NCI-H1930 (cell line): ENCODE measurements at regions not wholly inside any gene's neighbourhood (a gene's known extent, or its start where the extent isn't known, plus 50 kb on each side); places are given as distances from the start of the nearest gene placed in this dataset.

ENCODE experiments used
- DNase-seq, 2 experiments: peaks; one replicate each; lab custom pipeline; 2025; lab: John Stamatoyannopoulos, UW

GRCh38 chr14:87109271-87109670 lies 883.7 kb downstream of the GALC start:
- no peak for DNase-seq

GRCh38 chr14:87108726-87109125 lies 884.3 kb downstream of the GALC start:
- DNase-seq, result no peak

- no peak for DNase-seq
Observed at GRCh38 chr14:87102811-87103378, 890.1 kb downstream of the GALC start.

GRCh38 chr14:87097015-87097414 lies 896.0 kb downstream of the GALC start:
- no peak for DNase-seq

DNA sequence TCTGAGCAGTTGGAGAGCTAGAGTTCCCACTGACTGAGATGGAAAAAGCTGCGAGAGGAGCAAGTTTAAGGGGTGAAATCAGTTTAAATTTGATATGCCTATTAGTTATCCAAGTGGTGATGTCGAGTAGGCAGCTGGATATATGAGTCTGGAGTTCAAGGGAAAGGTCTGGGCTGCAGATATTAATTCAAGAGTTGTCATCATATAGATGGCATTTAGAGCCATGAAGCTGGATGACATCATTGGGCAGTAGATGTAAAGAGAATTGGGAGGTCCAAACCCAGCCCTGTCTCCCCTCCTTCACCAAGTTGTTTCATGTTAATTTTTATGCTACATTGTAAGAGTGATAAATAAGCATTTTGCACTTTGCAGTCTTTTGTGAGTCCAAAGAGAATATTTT lies 898.1 kb downstream of the GALC start:
- no peak for DNase-seq

GRCh38 chr14:87088588-87088987 lies 904.4 kb downstream of the GALC start:
- DNase-seq, result no peak

DNA sequence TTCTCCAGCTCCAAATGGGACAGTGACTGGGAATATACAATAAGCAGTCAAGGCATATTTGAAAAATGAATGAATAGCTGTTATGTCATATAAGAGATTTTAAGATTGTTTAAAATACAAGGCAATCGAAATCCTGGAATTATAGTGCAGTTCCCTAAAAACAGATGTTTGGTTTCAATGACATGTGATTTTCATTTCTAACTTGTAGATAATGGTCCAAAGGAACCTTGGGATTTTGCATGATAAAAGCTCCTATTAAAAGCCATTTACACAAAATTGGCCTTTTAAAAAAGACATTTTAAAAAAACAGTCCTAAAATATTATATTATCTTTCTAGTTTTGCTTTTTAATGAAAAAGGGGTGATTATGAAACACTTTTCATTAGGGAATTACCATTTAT lies 905.1 kb downstream of the GALC start:
- DNase-seq, result no peak

DNA sequence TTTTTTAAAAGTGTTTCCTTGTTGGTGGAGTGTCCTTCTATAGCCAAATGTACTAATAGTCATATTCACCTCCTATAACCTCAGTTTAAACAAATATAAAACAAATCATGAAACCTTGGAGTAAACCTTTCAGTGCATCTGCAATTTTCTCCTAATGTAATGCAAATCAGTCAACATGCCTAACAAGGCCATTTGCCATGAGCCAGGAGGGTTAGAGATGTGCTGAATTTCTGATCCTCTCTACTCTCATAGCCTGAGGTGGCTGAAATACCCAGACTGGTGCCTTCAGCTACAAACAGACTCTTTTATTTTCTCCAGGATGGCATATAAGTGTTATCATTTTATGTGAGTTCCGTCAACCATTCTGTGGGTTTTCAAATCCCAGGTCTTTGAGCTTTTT lies 908.1 kb downstream of the GALC start:
- no peak for DNase-seq

DNA sequence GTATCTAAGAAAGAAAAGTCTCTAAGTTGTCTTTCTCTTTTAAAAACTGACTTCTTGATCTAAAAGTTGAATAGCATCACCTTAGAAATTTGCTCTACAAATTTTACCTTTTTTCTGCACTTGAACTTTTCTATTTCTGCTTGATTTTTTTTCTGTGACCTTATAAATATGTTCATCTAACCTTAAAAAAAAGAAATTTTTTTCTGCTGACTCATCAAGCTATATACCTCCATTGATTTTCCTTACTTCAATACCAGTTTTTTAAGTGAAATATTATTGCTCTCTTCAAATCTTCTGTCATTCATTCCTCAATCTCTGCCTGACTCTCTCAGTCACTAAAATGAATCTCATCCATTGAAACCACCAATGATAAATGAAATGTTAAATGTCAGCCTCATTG lies 910.1 kb downstream of the GALC start:
- no peak for DNase-seq

DNA sequence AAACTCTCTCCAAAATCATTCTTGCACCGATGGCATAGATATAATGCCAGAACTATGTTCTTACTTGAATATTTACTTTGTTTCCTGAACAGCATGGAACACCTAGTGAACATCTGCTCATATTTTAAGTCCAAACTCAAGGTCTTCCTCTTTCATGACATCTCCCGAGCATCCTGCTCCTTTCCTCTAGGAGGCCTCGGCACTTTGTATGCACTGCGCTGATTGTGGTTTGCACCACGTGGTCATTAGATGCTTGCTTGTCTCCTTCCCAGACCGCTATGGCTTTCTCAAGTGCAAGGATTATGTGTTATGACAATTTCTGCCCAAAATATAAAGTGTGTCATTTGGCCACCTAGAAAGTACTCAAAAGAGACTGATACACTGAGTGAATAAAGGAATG lies 912.0 kb downstream of the GALC start:
- DNase-seq, result no peak

DNA sequence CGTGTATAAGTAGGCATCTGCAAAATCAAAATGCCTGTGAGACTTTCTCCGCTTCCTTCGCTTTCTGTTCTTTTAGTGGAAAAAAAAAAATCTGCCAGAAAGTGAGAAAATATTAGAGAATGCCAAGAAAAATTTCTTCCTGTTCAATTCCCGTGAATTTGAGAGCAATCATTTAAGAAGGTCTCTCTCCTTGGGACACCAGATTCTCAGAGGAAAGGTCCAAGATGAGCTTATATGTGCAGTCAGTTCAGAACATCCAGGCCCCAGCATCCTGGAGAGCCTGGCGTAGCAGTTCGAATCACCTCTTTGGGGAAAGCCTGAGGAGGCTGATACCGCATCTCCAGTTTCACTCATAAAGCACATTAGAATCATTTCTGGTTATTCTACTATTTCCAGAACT lies 912.8 kb downstream of the GALC start:
- DNase-seq, result no peak

DNA sequence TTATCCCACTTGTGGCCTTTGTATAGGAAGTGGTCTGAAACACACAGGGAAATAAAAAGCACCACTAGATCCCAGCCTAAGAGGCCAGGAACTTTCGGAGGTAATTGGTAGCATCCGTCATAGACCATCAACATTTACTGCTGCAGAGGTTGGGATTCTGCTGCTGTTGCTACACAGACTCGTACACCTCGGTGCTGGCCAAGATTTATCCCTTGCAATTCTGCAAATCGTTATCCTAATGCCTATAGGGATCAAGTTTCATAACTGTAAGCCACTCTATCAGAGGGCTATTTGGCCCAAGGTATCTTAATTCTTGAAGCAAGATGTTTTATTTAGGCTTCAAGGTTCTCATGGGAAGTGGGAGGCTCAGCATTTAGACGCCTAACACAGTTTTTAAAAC lies 913.6 kb downstream of the GALC start:
- DNase-seq, result no peak

- DNase-seq, result no peak
Observed at GRCh38 chr14:87076922-87077321, 916.1 kb downstream of the GALC start.

- no peak for DNase-seq
Observed at GRCh38 chr14:87076146-87076545, 916.8 kb downstream of the GALC start.

GRCh38 chr14:87073880-87074570 lies 919.0 kb downstream of the GALC start:
- DNase-seq, result no peak

DNA sequence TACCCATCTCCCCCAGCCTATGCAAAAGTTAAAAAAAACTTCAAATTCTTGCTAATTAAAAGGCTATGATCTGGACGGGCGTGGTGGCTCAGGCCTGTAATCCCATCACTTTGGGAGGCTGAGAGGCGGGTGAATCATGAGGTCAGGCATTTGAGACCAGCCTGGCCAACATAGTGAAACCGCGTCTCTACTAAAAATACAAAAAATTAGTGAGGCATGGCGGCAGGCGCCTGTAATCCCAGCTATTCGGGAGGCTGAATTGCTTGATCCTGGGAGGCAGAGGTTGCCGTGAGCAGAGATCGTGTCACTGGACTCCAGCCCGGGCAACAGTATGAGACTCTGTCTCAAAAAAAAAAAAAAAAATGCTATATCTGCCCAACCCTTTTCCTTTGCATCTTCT lies 925.4 kb downstream of the GALC start:
- no peak for DNase-seq

DNA sequence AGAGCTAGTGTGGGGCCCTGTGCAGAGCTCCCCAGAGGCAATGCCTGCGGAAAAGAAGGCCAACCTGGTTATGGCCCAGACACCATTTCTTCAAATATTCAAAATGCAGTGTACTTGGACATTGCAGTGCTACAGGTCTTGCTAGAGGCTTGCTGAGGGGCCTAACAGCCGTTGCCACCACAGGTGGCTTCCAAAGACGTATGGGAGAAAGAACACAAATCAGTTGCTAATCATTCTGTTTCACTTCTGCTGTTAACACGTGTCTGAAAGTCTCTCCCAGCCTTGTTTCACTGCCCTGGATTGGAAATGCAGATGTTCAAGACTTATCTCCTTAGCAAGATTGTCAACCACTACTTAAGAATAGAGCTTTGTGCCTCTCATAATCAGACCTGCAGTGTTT lies 925.9 kb downstream of the GALC start:
- DNase-seq, result no peak

DNA sequence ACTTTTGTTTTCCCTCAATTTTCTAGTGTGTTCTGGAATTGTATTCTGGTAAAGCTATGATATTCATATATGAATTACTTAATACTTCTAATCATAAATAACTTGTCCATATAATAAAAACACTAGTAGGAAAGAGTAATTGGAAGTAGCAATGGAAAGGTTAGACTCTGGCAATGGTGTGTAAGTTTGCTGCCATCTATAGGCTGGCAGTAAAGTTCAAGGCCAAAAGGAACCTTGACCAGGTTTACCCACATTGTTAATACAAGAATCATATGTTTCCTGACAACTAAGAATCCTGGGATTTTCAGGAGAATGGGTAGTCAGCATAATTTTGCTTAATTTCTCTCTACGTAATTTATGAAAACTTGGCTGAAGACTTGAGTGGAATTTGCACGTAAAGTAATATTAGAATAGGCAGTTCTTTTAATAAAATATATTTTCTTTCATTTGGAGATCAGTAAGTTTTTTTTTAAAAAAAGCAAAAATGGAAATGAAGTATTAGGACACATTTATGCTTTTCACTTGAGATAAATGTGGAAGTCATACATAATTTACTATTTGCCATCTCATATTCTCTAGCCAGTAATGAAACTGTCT lies 926.7 kb downstream of the GALC start:
- DNase-seq, result no peak

DNA sequence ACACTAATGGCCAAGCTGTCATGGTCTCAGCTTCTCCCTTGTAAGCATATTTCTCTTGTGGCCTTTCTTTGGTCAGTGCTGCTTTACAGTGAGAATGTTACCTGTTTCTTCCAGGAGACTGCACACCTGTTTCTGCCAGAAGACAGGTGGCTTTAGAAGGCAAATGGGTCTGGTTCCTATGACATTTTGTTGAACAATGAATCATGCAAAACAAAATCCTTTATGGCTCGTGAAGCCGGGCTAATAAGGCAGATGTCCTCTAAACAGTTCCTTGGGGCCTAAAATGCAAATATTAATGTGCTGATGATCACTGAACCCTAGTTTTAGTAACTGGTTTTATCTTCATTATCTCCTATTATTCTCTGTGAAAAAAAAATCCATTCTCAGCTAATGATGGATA lies 927.6 kb downstream of the GALC start:
- DNase-seq, result no peak

GRCh38 chr14:87063181-87063580 lies 929.8 kb downstream of the GALC start:
- DNase-seq, result no peak

DNA sequence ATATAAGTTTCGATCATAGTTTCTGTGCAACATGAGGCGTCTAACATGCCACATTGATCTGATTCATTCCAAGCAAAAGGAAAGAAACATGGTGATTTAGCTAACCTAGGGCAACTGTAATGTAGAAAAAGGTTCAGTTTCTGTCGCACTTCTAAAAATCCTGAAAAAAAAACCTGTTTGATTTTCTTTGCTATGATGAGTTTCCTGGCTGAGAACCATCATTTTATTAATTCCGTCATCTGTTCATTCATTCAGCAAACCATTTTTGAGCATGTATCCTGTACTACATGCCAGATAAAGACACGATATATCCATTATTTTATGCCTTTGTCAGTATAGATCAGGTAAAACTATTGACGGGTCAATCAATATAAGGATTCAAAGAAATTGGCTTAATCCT lies 932.6 kb downstream of the GALC start:
- DNase-seq, result no peak

DNA sequence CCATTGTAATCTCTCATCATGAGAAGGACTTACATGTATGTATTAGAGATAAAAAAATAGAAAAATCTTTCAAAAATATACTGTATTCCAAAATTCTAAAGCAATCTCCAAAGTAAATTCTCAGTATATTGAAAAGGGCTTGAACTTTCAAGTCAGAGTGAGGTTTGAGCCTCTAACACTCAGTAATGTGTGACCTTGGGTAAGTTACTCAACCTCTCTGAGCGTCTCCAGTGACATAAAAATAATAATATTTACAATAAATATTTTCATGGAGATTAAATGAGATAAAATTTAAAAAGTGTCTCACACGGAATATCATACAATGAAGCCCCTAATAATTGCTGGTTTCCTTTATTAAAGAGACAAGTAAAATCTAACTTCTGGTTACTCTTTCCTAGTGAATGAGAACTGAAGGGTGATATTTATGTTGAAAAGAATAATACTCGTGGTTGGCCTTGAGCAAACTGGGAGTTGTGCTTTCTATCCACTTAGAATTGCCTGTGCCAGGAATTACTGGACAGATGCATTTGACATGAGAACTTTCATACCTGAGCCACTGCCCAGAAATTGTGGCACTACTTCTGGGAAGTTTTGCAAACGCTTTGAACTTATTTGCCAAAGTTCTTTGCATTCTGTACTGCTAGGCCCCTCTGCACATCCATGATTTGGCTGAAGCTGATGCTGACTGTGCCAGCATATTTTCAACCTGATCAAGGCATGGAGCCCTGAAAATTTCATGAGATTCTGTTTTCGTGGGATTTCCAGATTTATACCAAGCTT lies 933.7 kb downstream of the GALC start:
- DNase-seq, result no peak

- no peak for DNase-seq
Observed at GRCh38 chr14:87055007-87055406, 938.0 kb downstream of the GALC start.
